GM19099 (cell line): ENCODE measurements at regions not wholly inside any gene's neighbourhood (a gene's known extent, or its start where the extent isn't known, plus 50 kb on each side); places are given as distances from the start of the nearest gene placed in this dataset.

ENCODE experiments used
- POLR2A ChIP-seq: IDR thresholded peaks from 3 replicates; pipeline ENCODE4 v1.6.1; 2011; ENCODE audit warnings: low read depth; ENCODE audit not compliant: insufficient read length; ENCODE audit errors: extremely low read depth

GRCh38 chr1:228867951-228868730 lies 132.9 kb downstream of the RHOU start:
- TF ChIP-seq POLR2A = no peak

- TF ChIP-seq POLR2A = no peak
Observed at GRCh38 chr1:228868731-228869024, 133.4 kb downstream of the RHOU start.

DNA sequence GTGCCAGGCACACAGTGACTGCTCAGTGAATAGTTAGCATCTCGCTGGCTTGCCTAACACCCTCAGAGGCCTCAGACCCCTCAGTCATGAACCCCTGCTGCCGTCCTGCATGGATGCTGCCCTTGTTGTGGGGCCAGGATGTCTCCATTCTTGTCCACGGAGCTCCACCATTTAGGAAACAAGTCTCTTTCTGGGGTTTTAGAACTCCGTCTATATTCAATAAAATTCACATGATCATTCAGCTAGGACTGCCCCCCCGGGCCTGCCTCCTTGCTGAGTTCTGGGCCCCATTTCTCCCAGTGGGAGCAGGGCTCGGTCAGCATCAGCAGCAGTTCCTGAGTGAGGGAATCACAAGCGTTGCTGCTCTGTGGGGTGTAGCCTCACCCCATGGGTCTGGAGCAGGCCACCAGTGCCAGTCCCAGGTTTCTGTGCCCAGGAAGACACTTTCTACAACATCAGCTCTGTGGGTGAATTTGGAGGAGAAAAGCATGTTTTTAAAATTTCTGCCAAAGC lies 134.1 kb downstream of the RHOU start:
- no peak for TF ChIP-seq POLR2A

DNA sequence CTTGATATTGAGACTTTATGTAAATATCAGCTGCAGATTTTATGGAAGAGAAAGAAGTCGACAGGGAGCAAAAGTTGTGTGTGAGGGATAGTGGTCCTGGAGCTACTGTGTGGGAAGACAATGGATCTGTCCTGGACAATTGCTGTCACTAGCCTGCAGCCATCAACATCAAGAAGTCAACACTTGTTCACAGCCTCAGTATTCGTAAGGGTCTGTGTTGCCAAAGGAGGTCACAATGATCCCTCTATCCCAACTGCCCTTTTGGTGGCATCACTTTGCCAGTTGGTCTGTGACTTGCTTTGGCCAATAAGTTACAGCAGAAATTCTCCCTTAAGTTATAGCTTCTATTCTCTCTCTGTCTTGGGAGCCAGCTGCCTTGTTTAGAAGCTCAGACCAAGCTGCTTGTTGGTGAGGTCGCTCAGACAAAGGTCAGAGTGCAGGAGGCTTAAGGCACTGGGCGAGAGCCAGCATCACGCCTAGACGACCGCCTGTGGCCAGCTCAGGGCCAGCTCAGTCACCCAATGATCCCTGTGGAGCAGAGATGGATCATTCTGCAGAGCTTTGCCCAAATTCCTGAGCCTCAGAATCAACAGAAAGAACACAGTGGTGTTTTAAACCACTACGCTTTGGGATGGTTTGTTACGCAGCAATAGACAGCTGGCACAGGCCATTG lies 134.9 kb downstream of the RHOU start:
- no peak for TF ChIP-seq POLR2A

DNA sequence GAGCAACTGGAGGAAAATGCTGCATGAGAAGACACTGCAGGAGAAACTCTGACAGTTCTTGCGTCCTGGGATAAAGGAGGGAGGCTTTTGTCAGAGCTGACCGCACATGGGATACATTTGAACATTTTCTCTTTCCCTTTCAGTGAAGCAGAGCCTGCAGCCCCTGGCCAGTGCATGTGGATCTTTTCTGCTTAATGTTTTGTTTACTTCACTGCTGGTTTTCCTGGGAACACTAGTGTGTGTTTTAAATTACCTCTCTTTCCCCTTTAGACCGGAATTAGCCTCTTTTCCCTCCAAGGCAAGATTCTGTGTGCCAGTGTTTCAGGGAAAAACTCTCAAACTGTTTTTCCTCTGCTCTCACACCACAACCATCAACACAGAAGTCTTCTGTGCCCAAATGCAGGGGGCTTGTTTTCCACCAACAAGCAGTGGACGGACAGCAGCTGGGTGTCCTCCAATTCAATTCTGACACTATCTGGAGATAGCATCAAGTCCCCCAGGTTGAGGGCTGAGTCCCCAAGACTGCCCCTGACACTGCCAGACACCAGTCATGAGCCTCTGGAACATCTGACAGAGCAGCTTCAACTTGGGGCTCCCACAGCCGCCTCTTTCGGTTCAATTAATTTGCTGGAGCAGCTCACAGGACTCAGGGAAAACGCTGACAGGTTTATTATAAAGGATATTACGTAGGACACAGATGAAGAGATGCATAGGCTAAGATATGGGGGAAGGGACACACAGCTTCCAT lies 136.2 kb downstream of the RHOU start:
- no peak for TF ChIP-seq POLR2A

DNA sequence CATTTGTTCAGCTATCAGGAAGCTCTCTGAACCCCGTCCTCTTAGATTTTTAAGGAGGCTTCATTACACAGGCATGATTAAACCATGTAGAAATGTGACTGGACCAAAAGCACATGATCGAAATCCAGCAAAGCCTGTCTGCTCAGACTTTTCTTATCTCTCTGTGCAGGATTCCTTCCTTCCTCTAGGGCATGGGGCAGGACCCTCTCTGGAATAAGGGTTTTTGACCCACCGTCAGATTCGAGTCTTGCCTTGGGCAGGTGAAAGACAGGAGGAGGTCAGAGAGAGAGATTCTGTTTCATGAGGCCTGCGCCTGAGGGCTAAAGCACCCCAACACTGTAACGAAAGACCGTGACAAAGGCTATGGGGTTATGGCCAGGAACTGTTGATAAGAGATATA lies 136.8 kb downstream of the RHOU start:
- TF ChIP-seq POLR2A = no peak

GRCh38 chr1:228873709-228874108 lies 138.4 kb downstream of the RHOU start:
- no peak for TF ChIP-seq POLR2A

- TF ChIP-seq POLR2A = no peak
Observed at GRCh38 chr1:228875741-228876140, 140.5 kb downstream of the RHOU start.

- no peak for TF ChIP-seq POLR2A
Observed at GRCh38 chr1:228876187-228876586, 140.9 kb downstream of the RHOU start.

- TF ChIP-seq POLR2A = no peak
Observed at GRCh38 chr1:228879164-228879563, 143.9 kb downstream of the RHOU start.

- no peak for TF ChIP-seq POLR2A
Observed at GRCh38 chr1:228882041-228882770, 146.9 kb downstream of the RHOU start.

GRCh38 chr1:228882771-228883450 lies 147.6 kb downstream of the RHOU start:
- TF ChIP-seq POLR2A = no peak

GRCh38 chr1:228883535-228883934 lies 148.3 kb downstream of the RHOU start:
- TF ChIP-seq POLR2A = no peak

- TF ChIP-seq POLR2A = no peak
Observed at GRCh38 chr1:228884196-228884595, 148.9 kb downstream of the RHOU start.

- no peak for TF ChIP-seq POLR2A
Observed at GRCh38 chr1:228884615-228885566, 149.6 kb downstream of the RHOU start.
